Stimulated activated CD8-positive, alpha-beta memory T cell treated with anti-CD3 and anti-CD28 coated beads, Interleukin-15, amount 100 ng/mL, for 48 hours (primary cell): ENCODE measurements at regions not wholly inside any gene's neighbourhood (a gene's known extent, or its start where the extent isn't known, plus 50 kb on each side); places are given as distances from the start of the nearest gene placed in this dataset.
"Not testable (repeated sequence)": the region's sequence is repeated elsewhere in the genome, so short reads cannot be mapped to it uniquely, and the experiment has no call there.

Experiments used
- DNase-seq, 2 donors: peaks; one replicate each; pipeline ENCODE4 v3.0.0-alpha.2; 2020; ENCODE audit warnings: low read depth in 2 of 2

DNA sequence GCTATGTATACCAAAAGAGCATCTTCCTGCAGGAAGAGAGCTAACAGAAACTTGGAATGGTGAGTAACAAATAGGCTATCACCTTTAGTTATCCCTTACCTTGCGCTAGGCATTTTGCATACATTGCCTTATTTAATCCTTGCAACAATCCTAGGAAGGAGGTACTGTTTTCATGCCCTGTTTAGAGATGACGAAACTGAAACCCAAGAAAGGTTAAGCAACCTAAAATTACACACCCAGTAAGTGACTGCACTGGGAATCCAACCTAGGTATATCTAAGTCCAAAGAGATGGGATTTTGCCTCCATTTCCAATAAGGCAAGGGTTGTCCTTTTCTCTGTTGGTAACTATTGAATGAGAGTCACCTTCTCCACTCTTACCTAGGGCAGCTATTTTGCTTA, 144.5 kb downstream of the TM2D1 start:
- no peak for DNase-seq

DNA sequence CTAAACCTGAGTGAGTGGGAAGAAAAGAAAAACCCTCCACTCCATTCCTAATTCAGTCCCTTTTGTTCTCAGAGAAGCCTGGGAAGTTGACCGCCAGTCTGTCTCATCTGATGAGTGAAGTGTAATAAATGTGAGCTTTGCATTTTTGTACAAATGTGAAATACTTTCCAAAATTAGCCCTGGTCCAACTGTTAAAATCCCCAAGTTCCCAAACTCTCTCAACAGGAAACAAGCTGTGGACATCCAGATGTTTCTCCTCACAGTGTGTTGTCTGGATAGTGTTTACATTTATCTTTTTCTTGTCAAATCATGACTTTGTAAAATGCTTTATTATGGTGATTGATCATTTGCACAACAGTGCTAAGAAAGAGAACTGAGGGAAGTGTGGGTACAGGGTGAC, 145.1 kb downstream of the TM2D1 start:
- DNase-seq = no peak

- DNase-seq = no peak
Observed at GRCh38 chr1:61572046-61572445, 152.9 kb downstream of the TM2D1 start.

- no peak for DNase-seq
Observed at GRCh38 chr1:61570191-61570590, 154.8 kb downstream of the TM2D1 start.

- DNase-seq = no peak
Observed at GRCh38 chr1:61569303-61569621, 155.7 kb downstream of the TM2D1 start.

DNA sequence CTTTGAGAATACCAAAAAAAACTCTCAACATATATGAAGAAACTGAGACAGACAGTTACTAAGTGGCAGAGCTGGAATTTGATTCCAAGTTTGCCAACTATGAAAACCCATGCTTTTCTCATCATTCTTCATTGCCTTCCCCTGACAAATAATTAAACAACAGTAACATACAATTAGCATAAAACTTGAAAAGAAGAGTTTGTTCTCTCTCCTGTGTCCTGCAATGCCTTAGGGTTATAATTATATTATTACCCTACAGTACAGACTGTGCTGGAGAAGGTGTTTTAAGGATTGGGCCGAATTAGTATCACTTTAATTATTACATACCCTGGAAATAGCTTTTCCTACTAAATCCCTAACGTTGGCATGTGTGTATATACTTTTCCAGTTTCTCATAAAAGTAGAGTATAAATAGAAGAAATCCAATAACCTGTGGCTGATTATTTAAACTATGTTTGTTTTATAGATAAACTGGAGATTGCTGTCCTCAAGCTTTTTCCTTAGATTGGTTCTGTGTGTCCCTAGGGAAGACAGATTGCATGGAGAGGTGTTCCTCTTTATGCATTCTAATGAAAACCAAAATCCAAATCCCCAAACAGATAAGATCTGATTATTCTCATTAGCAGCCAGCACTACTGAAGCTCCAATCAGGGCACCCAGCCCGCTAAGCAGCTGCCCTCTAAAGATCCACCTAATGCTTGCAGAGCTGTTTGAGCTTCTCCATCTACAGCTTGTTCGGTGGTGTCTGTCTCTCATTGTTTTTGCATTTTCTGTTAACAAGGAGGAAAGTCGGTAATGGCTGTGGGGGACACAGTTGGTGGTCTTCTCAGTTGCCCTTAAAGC, 156.3 kb downstream of the TM2D1 start:
- DNase-seq = no peak

DNA sequence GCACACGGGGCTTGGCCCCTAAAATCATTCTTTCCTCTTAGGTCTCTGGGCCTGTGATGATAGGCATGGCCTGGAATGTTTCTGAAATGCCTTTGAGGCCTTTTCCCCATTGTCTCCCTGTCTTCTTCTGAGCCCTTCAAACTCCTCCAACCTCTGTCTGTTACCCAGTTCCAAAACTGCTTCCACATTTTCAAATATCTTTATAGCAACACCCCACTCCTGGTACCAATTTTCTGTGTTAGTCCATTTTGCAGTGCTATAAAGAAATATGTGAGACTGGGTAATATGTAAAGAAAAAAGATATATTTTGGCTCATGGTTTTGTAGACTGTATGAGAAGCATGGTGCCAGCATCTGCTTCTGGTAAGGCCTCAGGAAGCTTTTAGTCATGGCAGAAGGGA, 158.8 kb downstream of the TM2D1 start:
- no peak for DNase-seq

GRCh38 chr1:61563611-61564010, 161.3 kb downstream of the TM2D1 start:
- no peak for DNase-seq

DNA sequence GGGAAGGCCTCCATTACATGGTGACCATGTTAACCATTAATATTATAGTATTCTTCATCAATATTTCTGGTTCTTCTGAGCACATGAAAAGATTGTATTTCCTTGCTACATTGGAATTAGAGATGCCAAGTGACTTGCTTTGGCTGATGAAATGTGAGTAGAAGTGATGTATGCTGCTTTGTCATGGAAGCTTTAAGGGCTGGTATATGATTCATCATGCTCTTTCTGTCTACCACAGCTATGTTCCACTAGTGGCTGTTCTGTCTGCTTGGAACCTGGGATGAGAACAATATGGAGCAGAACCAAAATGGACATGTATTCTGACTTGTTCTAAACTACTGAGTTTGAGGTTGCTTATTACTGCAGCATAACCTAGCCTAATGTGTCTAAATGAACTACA, 163.3 kb downstream of the TM2D1 start:
- DNase-seq = no peak

DNA sequence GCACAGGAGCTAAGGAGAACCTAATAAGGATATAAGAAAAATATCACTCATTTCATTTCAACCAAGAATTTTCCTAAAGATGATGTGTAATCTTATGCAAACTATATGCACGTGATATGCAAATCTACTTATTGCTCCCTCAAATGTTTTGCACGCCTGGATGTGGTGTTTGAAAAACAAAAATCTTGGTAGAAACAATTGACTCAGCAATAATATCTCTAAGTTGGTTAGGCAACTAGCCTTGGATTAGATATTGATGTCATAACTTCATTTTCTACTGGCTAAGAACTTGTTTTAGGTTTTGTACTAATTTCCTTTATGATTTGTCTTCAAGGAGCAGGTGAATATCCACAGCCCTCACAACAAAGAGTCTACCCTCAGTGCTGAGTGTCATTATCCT, 164.6 kb downstream of the TM2D1 start:
- DNase-seq = no peak

DNA sequence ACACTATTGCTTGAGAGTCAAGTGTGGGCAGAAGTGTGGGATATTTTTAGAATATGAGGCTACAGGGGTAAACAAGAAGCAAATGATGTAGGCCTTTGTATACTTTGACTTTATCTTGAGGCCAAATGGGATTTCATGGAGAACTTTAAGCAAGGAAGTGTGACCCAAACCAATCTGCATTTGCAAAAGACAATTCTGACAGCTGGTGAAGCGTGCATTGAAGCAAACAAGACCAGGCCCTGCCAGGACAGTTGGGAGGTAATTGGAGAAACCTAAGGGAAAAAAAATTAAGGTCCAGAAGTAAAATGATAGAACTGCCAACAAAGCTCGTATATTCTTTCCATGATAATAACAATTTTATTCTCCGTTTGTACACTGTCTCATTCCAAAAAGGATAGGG, 168.3 kb downstream of the TM2D1 start:
- DNase-seq = no peak

DNA sequence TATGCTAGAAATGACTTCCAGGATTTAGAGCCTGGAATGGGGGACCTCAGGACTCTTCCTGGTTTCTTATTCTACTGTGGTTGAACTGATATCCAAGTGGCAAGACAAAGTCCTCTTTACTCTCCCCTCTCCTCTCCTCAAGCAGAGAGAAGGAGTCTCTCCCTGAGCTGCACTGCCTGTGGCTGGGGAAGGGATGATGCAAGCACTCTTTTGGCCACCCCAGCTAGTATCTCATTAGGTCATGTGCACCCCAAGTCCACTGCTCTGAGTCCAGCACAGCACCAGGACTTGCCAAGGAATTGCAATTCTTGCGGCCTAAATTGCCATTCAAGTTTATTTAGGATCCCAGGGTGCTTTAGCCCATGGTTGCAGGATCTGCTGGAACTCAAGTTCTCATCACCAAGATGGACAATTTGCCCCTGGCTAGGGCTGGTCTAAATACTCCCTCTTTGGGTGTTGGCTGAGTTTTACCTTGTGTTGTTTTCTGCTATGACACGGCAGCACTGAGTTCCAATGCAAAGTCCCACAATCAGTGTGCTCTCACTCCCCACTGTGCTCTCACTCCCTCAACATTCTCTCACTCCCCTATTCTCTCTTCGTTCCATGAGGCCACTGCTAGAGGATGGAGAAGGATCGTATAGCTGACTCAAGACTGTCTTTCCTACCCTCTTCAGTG, 172.2 kb downstream of the TM2D1 start:
- DNase-seq = no peak

GRCh38 chr1:61547302-61547701, 177.6 kb downstream of the TM2D1 start:
- not testable (repeated sequence) for DNase-seq

DNA sequence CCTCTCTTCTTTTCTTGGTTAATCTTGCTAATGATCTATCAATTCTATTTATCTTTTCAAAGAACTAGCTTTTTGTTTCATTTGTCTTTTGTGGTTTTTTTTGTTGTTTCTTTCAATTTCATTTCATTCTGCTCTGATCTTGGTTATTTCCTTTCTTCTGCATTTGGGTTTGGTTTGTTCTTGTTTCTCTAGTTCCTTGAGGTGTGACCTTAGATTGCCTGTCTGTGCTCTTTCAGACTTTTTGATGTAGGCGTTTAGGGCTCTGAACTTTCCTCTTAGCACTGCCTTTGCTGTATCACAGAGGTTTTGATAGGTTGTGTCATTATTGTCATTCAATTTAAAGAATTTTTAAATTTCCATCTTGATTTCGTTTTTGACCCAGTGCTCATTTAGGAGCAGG, 180.1 kb downstream of the TM2D1 start:
- not testable (repeated sequence) for DNase-seq

GRCh38 chr1:61543498-61543897, 181.4 kb downstream of the TM2D1 start:
- not testable (repeated sequence) for DNase-seq

DNA sequence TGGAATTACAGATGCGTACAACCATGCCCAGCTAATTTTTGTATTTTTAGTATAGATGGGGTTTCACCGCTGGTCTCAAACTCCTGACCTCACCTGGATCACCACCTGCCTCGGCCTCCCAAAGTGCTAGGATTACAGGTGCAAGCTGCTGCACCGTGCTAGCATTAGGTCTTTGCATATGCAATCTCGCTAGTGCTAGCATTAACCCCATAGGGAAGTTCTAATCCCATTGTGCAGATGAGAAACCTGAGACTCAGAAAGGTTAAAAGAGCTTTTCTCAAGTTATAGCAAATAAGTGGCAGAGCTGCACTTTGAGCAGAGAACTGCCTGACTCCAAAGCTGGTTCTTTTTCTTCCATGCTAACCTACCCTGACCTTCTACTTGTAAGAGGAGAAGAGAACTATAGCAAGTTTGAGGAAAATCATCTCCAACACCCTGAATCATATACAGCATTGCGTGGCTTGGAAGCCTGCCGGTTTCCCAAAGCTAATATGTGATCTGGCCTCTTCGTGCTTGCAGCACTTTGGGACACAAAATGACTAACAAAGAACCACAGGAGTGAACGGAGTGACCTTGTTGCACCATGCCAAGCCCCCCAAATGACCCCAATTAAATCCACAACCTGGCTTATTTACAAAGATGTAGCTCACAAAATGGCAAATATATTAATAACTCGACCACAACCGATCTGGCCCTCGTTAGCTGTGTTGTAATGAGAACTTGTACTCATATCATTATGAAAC, 185.1 kb downstream of the TM2D1 start:
- DNase-seq = no peak

- DNase-seq = no peak
Observed at GRCh38 chr1:61538228-61538627, 186.7 kb downstream of the TM2D1 start.

- no peak for DNase-seq
Observed at GRCh38 chr1:61536174-61537108, 188.5 kb downstream of the TM2D1 start.

- no peak for DNase-seq
Observed at GRCh38 chr1:61534847-61535246, 190.1 kb downstream of the TM2D1 start.

DNA sequence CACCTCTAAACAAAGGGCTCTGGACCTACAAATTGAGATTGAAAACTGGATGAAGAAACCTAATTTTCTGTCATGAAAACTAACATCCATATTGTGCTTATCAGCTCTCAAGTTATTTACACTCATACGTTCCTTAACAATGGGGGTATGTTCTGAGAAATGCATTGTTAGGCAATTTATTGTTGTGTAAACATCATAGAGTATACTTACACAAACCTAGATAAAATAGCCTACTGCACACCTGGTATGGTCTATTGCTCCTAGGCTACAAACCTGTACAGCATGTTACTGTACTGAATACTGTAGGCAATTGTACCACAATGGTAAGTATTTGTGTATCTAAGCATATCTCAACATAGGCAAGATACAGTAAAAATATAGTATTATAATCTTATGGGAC, 191.4 kb downstream of the TM2D1 start:
- DNase-seq = no peak

DNA sequence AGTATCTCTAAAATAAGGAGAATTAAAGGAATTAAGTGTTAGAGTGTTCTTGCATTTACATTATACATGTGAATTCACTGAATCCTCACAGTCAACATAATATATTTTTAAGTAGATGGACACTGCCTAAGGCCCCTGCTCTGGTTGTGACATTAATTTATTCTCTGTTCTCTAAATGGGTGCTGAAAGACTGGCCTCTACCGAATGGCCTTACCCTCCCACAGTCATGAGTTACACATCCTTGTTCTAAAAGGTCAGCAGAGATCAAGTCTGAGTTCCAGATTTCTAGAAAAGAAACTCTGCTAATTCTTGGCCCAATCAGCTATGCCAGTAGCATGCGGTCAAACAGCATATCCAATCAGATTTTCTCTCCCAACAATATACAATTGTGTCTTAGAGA, 193.2 kb downstream of the TM2D1 start:
- DNase-seq = no peak
